NOMO-1 treated with DMSO at 0.1 percent for 48 hours (cell line): ENCODE measurements at regions not wholly inside any gene's neighbourhood (a gene's known extent, or its start where the extent isn't known, plus 50 kb on each side); places are given as distances from the start of the nearest gene placed in this dataset.

Source experiments
- DNase-seq: peaks from one replicate; lab custom pipeline; 2025; ENCODE audit not compliant: unreplicated experiment; lab: John Stamatoyannopoulos, UW

- DNase-seq: no peak
Measured at GRCh38 chr2:235168174-235168979, 216.6 kb downstream of the SH3BP4 start.

- DNase-seq: no peak
Measured at GRCh38 chr2:235170016-235170415, 218.2 kb downstream of the SH3BP4 start.

GRCh38 chr2:235170536-235171521, 219.0 kb downstream of the SH3BP4 start:
- DNase-seq: no peak

- no peak for DNase-seq
Measured at GRCh38 chr2:235171550-235172031, 219.8 kb downstream of the SH3BP4 start.

GRCh38 chr2:235180642-235181041, 228.8 kb downstream of the SH3BP4 start:
- DNase-seq: no peak

- no peak for DNase-seq
Measured at GRCh38 chr2:235183786-235184185, 232.0 kb downstream of the SH3BP4 start.

GRCh38 chr2:235187806-235188205, 236.0 kb downstream of the SH3BP4 start:
- DNase-seq: no peak

- DNase-seq: no peak
Measured at GRCh38 chr2:235191486-235191885, 239.7 kb downstream of the SH3BP4 start.

GRCh38 chr2:235191978-235192377, 240.2 kb downstream of the SH3BP4 start:
- DNase-seq: no peak

- DNase-seq: no peak
Measured at GRCh38 chr2:235194351-235194750, 242.5 kb downstream of the SH3BP4 start.

- no peak for DNase-seq
Measured at GRCh38 chr2:235194836-235195235, 243.0 kb downstream of the SH3BP4 start.

- DNase-seq: no peak
Measured at GRCh38 chr2:235195921-235196320, 244.1 kb downstream of the SH3BP4 start.

- DNase-seq: no peak
Measured at GRCh38 chr2:235199128-235199527, 247.3 kb downstream of the SH3BP4 start.

- no peak for DNase-seq
Measured at GRCh38 chr2:235200216-235200615, 248.4 kb downstream of the SH3BP4 start.

GRCh38 chr2:235201756-235202155, 249.9 kb downstream of the SH3BP4 start:
- DNase-seq: no peak

- DNase-seq: no peak
Measured at GRCh38 chr2:235204948-235205347, 253.1 kb downstream of the SH3BP4 start.

GRCh38 chr2:235206399-235206798, 254.6 kb downstream of the SH3BP4 start:
- no peak for DNase-seq

GRCh38 chr2:235206980-235207579, 255.3 kb downstream of the SH3BP4 start:
- no peak for DNase-seq

- no peak for DNase-seq
Measured at GRCh38 chr2:235211056-235211455, 259.2 kb downstream of the SH3BP4 start.

- no peak for DNase-seq
Measured at GRCh38 chr2:235212501-235213158, 260.8 kb downstream of the SH3BP4 start.

GRCh38 chr2:235215248-235215647, 263.4 kb downstream of the SH3BP4 start:
- no peak for DNase-seq
